Erythroblast (primary cell): ENCODE measurements at regions not wholly inside any gene's neighbourhood (a gene's known extent, or its start where the extent isn't known, plus 50 kb on each side); places are given as distances from the start of the nearest gene placed in this dataset.

ENCODE experiments used
- DNase-seq, 2 experiments: peaks; one replicate each; lab custom pipeline; 2025; lab: John Stamatoyannopoulos, UW
- GATA1 ChIP-seq: IDR thresholded peaks from 2 replicates; pipeline ENCODE4 v1.6.1; 2011; ENCODE audit warnings: low read depth, mild to moderate bottlenecking, control low read depth, low read length, moderate library complexity
- POLR2A ChIP-seq: IDR thresholded peaks from 2 replicates; pipeline ENCODE4 v1.6.1; 2011; ENCODE audit warnings: mild to moderate bottlenecking, low read length

DNA sequence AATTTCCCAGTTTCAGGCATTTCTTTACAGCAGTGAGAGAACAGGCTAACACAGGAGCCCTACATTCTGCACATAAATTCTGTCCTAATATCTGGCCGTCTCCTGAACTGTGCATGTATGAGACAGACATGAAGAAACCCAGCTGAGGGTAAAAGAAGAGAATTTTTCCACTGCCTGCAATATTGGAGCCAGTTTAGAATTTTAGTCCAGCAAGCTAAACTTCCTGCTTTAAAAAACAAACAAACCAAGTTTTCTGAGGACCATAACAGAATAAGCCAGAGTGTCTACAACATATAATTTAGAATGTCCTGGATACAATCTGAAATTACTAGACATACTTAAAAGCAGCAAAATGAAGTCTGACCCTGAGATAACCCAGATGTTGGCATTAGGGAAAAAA lies 215.1 kb upstream of the KLHL29 start:
- no peak for DNase-seq
- TF ChIP-seq POLR2A = no peak
- TF ChIP-seq GATA1 = no peak

DNA sequence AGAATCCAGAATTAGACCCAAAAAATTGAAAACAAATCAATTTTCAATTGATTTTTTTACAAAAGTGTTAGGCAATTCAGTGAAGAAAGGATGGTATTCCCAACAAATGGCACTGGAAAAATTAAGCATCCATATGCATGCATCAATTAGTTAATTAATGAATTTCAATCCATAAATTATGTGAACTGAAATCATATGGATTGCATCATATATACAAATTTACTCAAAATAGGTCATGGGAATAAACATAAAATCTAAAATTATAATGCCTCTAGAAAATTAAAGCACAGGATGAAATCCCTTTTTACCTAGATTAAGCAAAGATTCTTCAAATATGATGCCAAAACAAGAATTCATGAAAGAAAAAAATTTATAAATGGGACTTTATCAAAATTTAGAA lies 213.9 kb upstream of the KLHL29 start:
- no peak for DNase-seq
- TF ChIP-seq GATA1 (no peak), POLR2A (no peak)

DNA sequence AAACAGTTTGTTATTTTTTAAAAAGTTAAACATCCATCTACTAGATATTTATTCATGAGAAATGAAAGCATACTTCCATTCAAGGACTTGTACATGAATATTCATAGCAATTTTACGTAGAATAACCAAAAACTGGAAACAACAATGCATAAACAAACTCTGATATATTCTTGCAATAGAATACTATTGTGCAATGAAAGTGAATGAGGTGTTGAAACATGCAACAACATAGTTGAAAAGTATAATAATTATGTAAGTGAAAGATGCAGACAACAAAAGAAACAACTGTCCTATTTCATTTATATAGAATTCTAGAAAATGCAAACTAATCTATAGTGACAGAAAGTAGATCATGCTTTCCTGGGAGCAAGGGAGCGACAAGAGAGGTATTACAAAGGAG lies 206.6 kb upstream of the KLHL29 start:
- no peak for DNase-seq
- TF ChIP-seq POLR2A = no peak
- no peak for TF ChIP-seq GATA1

DNA sequence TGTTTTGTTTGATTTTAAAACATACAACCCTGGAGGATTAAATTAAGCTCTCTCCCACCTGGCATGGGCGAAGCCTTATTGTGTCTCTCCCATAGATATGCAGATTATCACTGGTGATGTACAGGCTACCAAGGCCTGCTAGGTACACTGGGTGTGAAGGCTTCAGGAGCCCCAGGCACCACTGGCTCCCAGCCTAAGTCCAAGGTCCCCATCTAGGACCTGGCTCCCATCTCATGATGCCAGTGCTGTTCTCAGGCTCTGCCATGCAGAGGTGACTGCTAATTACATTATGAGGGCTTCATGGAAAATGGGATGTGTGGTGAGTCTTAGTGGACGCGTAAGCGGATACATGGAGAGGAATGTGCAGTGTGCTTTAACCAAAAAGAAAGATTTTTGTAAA lies 201.2 kb upstream of the KLHL29 start:
- TF ChIP-seq GATA1 = no peak
- no peak for TF ChIP-seq POLR2A
- DNase-seq = no peak

DNA sequence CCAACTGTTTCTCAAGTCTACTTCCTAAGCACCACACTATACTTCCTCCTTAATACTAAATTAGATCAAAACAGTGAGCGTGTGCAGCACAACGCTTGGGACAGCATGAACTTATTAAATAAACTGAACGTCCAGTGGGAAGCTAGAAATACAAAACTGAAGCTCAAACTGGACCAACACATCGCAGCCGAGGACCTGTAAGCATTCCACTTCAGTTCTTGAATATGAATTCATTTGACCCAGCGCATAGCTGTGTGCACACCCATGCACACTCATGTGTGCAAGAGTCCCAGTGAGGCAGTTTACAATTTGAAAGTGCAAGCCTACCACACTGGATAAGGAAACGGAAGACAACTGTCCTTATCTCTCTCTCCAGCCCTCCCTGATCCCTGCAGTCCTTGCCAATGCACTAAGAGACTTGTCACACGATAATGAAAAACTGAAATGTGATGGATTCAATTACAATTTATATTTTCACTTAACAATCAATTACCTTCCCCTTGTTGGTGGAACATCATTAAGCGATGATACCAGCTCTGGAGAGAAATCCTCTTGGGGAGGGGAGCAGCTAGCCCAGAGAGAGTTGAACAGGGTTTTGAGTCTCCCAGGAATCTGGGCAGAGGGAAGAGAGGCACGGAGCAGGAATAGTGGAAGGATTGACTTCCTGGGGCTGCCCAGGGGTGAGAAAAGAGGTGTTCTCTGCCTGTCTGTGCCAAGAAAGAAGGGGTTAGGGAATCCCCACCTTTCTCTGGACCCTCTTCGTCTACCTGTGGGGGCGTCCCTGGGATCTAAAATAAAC lies 186.5 kb upstream of the KLHL29 start:
- no peak for TF ChIP-seq POLR2A
- DNase-seq = no peak

DNA sequence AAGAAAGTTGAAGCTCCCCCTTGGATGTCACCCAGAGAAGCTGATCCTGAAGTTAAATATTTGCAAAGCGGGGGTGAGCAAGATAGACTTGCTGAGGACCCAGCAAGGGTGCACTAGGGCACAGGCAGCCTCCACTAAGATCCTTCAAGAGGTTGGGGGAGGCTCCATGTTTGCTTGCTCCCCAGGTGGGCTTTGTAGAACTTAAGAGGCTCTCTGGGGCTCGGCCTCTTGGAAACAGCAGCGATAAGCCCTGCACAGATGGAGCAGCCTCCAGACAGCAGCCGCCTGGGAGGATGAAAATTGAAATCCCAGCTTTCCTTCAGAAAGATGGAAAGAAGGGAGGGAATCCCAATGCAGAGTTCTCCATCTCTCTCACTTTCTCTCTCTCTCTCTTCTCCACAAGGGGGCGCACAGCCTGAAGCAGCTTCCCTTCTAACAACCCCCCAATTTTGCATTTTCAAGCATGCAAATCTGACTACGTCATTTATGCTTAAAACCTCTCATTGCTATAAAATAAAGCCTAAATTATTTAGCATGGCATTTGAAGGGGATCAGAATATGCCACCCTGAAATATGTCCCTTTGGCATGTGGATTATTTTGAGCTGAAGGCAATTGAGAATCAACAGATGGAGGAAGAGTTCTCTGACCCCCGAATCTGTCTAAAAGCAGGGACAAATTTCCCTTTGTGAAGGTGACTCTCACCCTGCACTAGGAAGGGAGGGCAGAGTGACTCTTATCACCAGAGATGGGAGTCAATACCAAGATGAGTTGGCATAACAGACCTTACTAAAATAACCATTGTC lies 185.7 kb upstream of the KLHL29 start:
- TF ChIP-seq GATA1 = no peak
- peak; percentile 5 to 47 for DNase-seq

DNA sequence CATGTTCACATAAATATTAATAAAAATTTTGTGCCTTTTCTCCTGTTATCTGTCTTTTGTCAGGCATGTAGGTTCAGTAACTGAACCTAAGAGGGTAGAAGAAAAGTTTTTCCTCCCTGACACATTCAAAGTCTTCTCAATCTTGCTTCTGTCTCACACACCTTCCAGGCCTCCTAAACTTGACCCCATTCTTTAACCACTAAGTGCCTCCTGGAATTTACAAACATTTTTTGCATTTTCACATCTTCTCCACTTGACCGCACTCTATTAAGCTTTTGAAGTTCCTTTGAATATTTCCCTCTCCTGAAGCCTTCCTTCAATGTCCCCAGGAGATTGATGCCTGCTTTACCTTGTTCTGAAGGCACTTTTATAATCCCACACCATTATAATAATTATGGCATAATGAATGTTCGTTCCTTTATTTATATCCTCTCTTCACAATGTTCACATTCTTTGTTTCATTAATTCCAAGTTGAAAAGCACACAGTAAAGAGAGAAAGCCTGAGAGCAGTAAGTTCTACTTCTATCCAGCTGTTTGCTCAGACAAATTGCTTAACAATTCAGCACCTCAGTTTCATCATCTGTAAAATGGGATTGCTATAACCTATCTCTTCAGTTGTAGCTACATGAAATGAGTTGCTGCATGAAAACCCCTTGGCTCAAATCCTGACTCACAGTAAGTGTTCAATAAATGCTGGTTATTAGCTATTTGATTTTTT lies 184.8 kb upstream of the KLHL29 start:
- no peak for DNase-seq
- TF ChIP-seq GATA1 = no peak
- TF ChIP-seq POLR2A = no peak

DNA sequence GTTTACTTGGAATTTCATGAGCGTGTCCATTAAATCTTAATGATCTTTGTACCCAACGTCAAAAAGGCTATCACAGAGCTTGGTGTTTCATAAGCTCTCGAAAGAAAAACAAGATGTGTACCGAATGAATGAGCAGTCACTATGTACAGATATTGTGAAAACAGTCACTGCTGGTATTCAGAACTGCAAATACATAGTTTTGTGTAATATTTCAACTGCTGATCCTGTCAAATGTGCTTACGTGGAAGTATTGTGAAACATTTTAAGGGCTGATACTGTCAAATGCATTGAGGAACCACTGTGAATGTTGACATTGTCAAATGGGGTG lies 184.2 kb upstream of the KLHL29 start:
- TF ChIP-seq POLR2A (no peak), GATA1 (no peak)
- DNase-seq = no peak

DNA sequence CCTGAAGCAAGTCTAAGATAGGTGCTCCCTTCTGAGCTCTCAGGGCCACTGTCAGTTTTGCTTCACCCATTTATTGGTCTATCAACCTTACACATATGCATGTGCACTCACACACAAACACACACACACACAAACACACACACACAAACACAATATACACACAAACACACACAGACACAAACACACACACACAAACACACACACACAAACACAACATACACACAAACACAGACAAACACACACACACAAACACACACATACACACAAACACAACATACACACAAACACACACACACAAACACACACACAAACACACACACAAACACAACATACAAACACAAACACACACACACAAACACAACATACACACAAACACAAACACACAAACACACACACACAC lies 181.6 kb upstream of the KLHL29 start:
- no peak for TF ChIP-seq POLR2A
- TF ChIP-seq GATA1 = no peak

DNA sequence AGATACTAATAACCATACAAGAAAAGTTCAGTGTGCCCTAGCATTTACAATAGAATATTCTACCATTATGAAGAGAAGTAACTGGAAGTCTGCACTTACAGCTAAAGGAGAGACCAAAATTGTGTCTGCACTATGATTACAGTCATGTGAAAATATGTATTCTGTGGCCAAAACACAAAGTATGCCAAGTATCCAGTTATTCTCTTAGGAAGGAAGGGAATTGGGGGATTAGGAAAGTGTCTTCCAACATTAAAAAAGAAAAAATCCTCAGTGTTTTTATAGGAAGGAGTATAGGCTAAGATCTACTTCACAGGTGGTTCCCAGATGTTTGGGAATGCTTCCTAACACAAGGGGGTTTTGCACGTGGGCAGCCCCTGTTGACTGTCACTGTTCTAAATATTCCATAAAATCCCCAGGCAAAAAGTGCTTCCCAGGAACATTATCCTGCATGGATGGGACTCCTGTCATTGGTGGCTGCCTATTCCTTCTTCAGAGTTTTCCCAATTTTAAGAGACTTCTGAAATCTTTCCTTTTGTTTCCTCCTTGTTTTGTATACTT lies 180.2 kb upstream of the KLHL29 start:
- DNase-seq = no peak
- TF ChIP-seq GATA1 (no peak), POLR2A (no peak)

More for the DNA sequence above, 181.6 kb upstream of the KLHL29 start:
- peak in 1 of 2 experiments; percentile 7 for DNase-seq

DNA sequence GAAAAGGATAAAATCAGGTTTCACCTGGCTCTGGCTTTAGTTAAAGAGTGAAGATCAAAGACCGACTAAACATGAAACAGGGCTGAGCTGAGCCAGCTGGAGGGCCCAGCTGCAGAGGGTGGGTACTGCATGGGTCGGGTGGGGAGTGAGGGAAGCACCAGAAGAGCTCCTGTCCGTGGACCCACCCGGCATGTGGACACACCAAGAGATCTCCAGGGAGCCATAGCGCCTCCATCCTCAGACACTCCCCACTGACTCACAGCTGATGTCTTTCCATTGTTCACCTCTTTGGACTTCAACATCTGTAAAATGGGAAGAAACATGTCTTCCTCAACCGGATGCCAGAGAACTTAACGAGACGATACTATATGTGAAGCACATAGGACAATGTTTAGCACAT lies 178.3 kb upstream of the KLHL29 start:
- TF ChIP-seq POLR2A (no peak), GATA1 (no peak)
- no peak for DNase-seq

DNA sequence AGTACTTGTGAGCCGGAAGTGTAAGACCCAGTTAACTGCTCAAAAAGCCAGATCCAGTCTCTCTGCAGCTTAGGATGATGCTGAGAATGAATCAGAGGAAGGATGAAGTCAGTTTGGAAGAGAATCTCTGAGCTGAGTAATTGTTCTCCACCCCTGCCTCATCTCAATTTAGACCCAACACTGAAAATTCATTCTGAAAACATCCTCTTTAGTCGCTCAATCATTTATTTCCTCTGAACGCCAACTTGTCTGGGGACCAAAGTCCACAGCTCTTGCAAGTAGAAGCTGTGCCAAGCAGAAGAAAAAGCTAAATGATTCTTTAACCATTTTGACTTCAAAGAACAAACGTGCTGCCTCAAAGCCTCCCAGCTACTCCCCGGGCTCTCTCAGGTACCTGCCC lies 177.1 kb upstream of the KLHL29 start:
- TF ChIP-seq GATA1 (no peak), POLR2A (no peak)

DNA sequence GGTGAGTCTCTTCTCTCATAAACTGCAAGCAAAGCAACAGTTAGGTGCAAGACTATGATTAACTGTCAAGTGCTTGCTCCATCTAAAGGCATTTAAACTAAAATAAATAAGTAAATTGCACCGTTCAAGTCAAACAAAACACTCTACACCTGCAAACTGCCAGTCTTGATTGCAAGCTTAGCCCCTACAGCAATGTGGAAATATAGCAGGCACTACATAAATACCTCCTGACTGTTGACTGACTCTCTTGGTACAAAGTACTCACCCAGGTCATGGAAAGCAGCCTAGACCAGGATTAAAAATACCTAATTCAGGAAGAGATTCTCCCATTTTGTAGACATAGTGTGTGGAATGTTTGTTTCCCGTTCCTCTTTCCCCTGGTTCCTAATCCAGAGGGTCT lies 176.6 kb upstream of the KLHL29 start:
- TF ChIP-seq POLR2A (no peak), GATA1 (no peak)
- DNase-seq = no peak

More for the DNA sequence above, 177.1 kb upstream of the KLHL29 start:
- DNase-seq = no peak

DNA sequence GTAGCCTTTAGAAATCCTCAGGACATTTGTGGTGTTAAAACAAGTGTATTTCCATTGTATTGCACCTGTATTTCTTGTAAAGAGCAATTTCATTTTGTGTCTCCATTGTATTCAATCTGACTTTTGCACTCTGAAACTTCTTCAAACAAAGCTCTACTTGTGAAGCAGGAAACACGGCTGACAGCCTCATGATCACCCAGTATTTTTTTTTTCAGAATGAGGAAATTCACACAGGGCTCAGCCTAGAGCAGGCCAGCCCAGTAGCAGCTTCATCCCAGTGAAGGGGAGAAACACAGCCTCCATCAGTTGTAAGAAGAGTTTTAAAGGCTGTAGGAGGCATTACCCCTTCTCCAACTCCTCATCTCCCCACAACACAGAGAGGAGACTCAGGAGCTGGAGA lies 175.9 kb upstream of the KLHL29 start:
- no peak for DNase-seq

More for the DNA sequence above, 175.9 kb upstream of the KLHL29 start:
- TF ChIP-seq POLR2A = no peak
- no peak for TF ChIP-seq GATA1
